GM23338 (cell line): ENCODE measurements at regions not wholly inside any gene's neighbourhood (a gene's known extent, or its start where the extent isn't known, plus 50 kb on each side); places are given as distances from the start of the nearest gene placed in this dataset.

Source experiments
- ATAC-seq: fragments of 200-7000 bp; cut with Tn5 transposase; 3 replicates; pipeline ENCODE4 v1.9.1; 2020
- DNase-seq: peaks from one replicate; pipeline ENCODE4 v3.0.0-alpha.2; 2015; ENCODE audit warnings: low spot score
- H2AFZ ChIP-seq: fragments of 200-600 bp; sonication (generic); 2 replicates; pipeline ENCODE4 v1.8.0; 2016; ENCODE audit warnings: antibody characterized with exemption, mild to moderate bottlenecking, moderate library complexity
- H3F3A ChIP-seq: fragments of 200-600 bp; sonication (generic); replicated peaks from 2 replicates; pipeline ENCODE4 v1.8.0; 2017; ENCODE audit warnings: antibody characterized with exemption, mixed run types, low read depth
- H3K27ac ChIP-seq: fragments of 200-600 bp; sonication (generic); 2 replicates; pipeline ENCODE4 v1.6.1; 2016; ENCODE audit warnings: low read depth
- H3K27me3 ChIP-seq: fragments of 200-600 bp; sonication (generic); 2 replicates; pipeline ENCODE4 v1.8.0; 2016; ENCODE audit warnings: mild to moderate bottlenecking, mixed run types, moderate library complexity; ENCODE audit not compliant: insufficient read depth
- H3K36me3 ChIP-seq: fragments of 200-600 bp; sonication (generic); 2 replicates; pipeline ENCODE4 v1.8.0; 2016; ENCODE audit warnings: mild to moderate bottlenecking; ENCODE audit not compliant: insufficient read depth
- H3K4me1 ChIP-seq: fragments of 200-600 bp; sonication (generic); 2 replicates; pipeline ENCODE4 v1.8.0; 2016; ENCODE audit warnings: mild to moderate bottlenecking, moderate library complexity; ENCODE audit not compliant: insufficient read depth
- H3K4me2 ChIP-seq: fragments of 200-600 bp; sonication (generic); 2 replicates; pipeline ENCODE4 v1.7.1; 2017; ENCODE audit warnings: mixed run types
- H3K4me3 ChIP-seq: fragments of 200-600 bp; sonication (generic); 2 replicates; pipeline ENCODE4 v1.6.1; 2016; ENCODE audit warnings: mixed run types
- H3K79me2 ChIP-seq: fragments of 200-600 bp; sonication (generic); replicated peaks from 2 replicates; pipeline ENCODE4 v1.8.0; 2017; ENCODE audit warnings: mild to moderate bottlenecking; ENCODE audit not compliant: insufficient read depth
- H3K9me2 ChIP-seq: fragments of 200-600 bp; sonication (generic); 2 replicates; pipeline ENCODE4 v1.8.0; 2017; ENCODE audit not compliant: insufficient read depth
- H4K20me1 ChIP-seq: fragments of 200-600 bp; sonication (generic); replicated peaks from 2 replicates; pipeline ENCODE4 v1.8.0; 2017; ENCODE audit warnings: mild to moderate bottlenecking; ENCODE audit not compliant: insufficient read depth
- H3K27ac Mint-ChIP-seq: 2 replicates; pipeline ENCODE4 v1.8.0; 2020; ENCODE audit warnings: inconsistent platforms, mild to moderate bottlenecking, moderate library complexity, mixed read lengths
- H3K27me3 Mint-ChIP-seq: 3 replicates; pipeline ENCODE4 v1.8.0; 2022; ENCODE audit warnings: low read depth, mild to moderate bottlenecking, moderate library complexity, mixed read lengths, inconsistent platforms; ENCODE audit not compliant: insufficient read depth, poor library complexity
- H3K36me3 Mint-ChIP-seq: 3 replicates; pipeline ENCODE4 v1.8.0; 2021; ENCODE audit warnings: low read depth, mild to moderate bottlenecking, inconsistent platforms, moderate library complexity, mixed read lengths
- H3K4me1 Mint-ChIP-seq: 3 replicates; pipeline ENCODE4 v1.8.0; 2020; ENCODE audit warnings: mild to moderate bottlenecking, inconsistent platforms, mixed read lengths
- H3K4me3 Mint-ChIP-seq: 3 replicates; pipeline ENCODE4 v1.8.0; 2021; ENCODE audit warnings: moderate library complexity, mild to moderate bottlenecking, inconsistent platforms, mixed read lengths
- H3K9me3 Mint-ChIP-seq: 3 replicates; pipeline ENCODE4 v1.8.0; 2020; ENCODE audit warnings: moderate library complexity, mild to moderate bottlenecking, inconsistent platforms, mixed read lengths
- ETS1 ChIP-seq: IDR thresholded peaks from 2 replicates; pipeline ENCODE4 v1.6.1; 2016; ENCODE audit warnings: antibody characterized with exemption
- EZH2 ChIP-seq: fragments of 200-600 bp; sonication (generic); IDR thresholded peaks from one replicate; pipeline ENCODE4 v1.8.0; 2017; ENCODE audit warnings: antibody characterized with exemption, mild to moderate bottlenecking, low read depth; ENCODE audit not compliant: unreplicated experiment
- EZH2phosphoT487 ChIP-seq: fragments of 200-600 bp; sonication (generic); IDR thresholded peaks from one replicate; pipeline ENCODE4 v1.8.1; 2018; ENCODE audit warnings: antibody characterized with exemption; ENCODE audit not compliant: unreplicated experiment
- JUNB ChIP-seq: IDR thresholded peaks from one replicate; pipeline ENCODE4 v1.6.1; 2016; ENCODE audit warnings: antibody characterized with exemption; ENCODE audit not compliant: unreplicated experiment
- POLR2AphosphoS5 ChIP-seq: IDR thresholded peaks from 2 replicates; pipeline ENCODE4 v1.6.1; 2016; ENCODE audit warnings: antibody characterized with exemption, low read depth
- ZNF114 ChIP-seq: fragments of 250-450 bp; sonication (Bioruptor Pico); IDR thresholded peaks from 2 replicates; pipeline ENCODE4 v1.5.0; 2020; ENCODE audit warnings: mild to moderate bottlenecking, moderate library complexity
- ZNF331 ChIP-seq: fragments of 250-450 bp; sonication (Bioruptor Pico); IDR thresholded peaks from 2 replicates; pipeline ENCODE4 v1.5.0; 2020; ENCODE audit warnings: low read depth, mild to moderate bottlenecking, moderate library complexity
- ZNF462 ChIP-seq: fragments of 250-450 bp; sonication (Bioruptor Pico); IDR thresholded peaks from 2 replicates; pipeline ENCODE4 v1.5.0; 2020; ENCODE audit warnings: mild to moderate bottlenecking, moderate library complexity

- Mint-ChIP-seq H3K36me3 (0 out of 3 replicates have a peak, but pooled peaks cover 3% of the 10 kb centered on the region), H3K9me3 (peaks cover 5% of the 10 kb centered on the region; the same call in 2 of the 3 replicates), H3K4me3 (no peak overlapping the region), H3K27me3 (no peaks in the 10 kb centered on the region), H3K4me1 (no peaks in the 10 kb centered on the region), H3K27ac (no peak overlapping the region)
- Histone ChIP-seq H3K79me2 (no peaks in the 10 kb centered on the region), H3F3A (no peaks in the 10 kb centered on the region), H3K4me1 (no peaks in the 10 kb centered on the region), H3K27me3 (no peaks in the 10 kb centered on the region), H3K36me3 (no peaks in the 10 kb centered on the region), H3K4me3 (no peak overlapping the region), H2AFZ (no peak overlapping the region), H3K4me2 (no peak overlapping the region), H3K9me2 (no peaks in the 10 kb centered on the region), H3K27ac (no peak overlapping the region), H4K20me1 (no peaks in the 10 kb centered on the region)
- no peak for DNase-seq
- TF ChIP-seq ZNF331 (CRISPR knock-in tag) (no peak), POLR2AphosphoS5 (no peak), JUNB (no peak), ZNF462 (CRISPR knock-in tag) (no peak), ZNF114 (CRISPR knock-in tag) (no peak), ETS1 (no peak), EZH2phosphoT487 (no peak), EZH2 (no peak)
- ATAC-seq = no peak
These were observed 173.1 kb upstream of the LPP start for GRCh38 chr3:187980861-187981260.
